Fibroblast of skin of right quadriceps (primary cell): ENCODE measurements at regions not wholly inside any gene's neighbourhood (a gene's known extent, or its start where the extent isn't known, plus 50 kb on each side); places are given as distances from the start of the nearest gene placed in this dataset.

Experiments used
- DNase-seq: peaks from one replicate; pipeline ENCODE4 v3.0.0-alpha.2; 2013

DNA sequence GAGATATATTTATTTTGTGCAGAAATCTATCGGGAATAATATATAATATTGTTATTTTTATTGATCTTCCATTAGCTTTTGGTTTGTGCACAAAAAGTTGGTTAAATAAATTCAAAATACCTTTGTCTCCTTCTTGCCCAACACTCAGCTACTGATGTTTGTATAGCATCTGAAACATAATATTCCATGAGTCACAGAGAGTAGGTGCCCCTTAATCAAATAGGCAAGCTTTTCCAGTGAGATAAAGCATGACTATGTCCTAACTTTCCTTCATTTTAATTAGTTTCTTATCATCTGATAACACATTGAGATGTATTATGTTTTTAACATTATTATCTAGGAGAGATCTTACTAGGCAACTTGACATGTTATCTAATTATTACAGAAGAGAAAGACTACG lies 432.2 kb downstream of the KIF20B start:
- DNase-seq: no peak

DNA sequence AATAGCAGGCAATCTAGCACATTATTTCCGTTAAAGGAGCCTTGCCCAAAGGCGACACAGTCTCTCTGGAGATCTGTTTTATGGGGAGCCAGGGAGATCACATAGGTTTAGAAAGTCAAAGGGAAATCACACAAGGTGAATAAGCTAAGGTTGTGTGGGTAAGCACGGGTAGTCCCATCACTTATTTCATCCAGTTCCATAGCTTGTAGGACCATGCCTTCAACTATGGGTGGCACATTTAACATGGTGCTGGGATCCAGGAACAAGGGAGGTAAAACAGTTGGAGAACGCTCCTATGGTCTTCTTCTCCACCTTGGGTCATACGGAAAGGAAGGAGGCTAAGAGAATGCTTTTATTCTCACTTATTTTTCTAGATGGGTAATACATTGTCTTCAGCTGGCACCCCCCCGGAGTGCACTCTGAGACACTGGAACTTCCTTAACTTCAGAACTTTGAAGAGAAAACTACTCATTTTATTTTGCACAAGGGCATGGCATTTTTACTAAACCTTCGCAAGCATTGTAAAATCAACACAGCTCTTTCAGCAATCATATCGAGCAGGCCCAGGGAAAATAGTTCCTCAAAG lies 435.4 kb downstream of the KIF20B start:
- DNase-seq: peak; percentile 20

DNA sequence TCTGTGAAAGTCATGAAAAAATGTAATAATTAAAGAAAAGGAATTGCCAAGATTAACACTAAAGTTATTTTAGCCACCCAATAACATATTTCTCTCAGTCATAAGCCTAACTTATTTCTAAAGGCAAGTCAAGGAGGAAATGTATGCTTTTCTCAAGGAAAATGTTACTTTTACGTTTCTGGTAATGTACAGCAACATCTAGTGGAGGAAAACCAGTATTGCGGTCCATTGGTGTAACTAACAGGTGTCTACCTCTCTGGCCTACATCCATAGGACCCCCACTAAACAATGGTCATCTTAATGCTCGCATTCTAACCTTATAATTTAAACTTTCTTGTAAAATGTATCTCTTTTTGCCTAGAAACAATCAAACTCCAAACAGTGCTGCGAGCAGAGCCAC lies 437.5 kb downstream of the KIF20B start:
- DNase-seq: no peak

DNA sequence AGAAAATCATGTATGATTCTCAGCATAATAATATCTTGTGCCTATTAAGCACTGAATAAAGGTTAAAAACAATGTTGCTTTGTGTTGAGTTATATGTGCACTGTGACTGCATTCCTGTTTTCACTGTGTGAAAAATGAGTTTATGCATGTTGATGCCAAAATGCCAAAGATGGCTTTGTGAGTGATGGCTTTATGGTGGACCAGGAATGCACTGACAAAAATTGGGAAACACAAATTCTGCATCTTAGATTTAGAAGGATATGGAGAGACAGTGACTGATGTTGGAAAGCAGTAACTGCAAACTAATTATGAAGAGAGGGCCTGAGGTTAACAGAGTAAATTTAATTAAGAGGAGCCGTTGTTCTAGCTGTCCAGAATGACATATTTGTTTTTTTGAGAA lies 440.4 kb downstream of the KIF20B start:
- DNase-seq: peak; percentile 34

DNA sequence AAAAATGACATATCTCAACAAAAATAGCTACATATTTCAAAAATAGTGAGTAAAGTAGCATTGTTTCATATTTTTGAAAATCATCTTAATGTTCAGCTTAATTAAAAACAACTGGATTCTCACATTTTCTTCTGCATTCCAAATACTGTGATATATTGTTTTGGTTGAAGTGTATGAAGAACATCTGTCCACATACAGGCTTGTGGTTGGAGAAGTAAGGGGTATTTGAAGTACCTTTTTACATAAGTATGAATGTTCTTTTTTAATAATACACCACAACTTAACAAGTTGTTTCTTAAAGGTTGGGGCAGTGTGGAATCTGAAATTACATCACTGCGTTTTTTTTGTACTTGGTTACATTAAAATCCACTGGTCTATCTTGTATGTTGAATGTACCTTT lies 442.5 kb downstream of the KIF20B start:
- peak; percentile 15 for DNase-seq

DNA sequence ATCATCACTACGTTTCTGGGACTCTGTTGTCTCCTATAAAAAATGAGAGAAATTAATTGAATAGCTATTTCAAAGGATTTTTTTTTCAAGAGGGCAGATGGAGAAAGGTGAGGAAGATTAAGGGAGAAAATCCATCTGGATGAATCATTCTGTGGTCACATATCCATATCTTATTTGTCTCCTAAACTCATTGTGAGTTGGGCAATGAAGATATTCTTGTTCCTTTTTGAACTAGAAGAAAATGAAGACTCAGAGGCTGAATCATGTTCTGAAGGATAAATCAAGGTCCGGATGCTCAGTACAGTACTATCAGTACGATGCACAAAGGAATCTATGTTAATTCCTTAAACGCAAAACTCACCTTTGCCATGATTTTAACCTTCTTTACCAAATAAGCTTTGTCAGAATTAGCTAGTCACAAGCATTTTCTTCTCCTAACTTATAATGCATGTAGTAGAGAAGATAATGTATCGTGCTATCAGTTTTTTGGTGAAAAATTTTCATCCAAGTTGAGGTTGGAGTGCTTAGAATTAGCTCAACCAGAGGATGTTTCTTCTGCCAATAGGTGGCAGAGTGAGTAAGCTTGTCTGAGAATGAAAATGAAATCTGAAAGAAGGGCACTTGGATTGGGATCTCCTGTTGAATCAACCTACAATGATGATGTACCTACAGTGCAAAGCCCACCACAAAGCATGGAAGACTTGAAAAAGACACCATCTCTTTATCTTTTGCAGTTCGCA lies 446.9 kb downstream of the KIF20B start:
- peak; percentile 67 for DNase-seq

DNA sequence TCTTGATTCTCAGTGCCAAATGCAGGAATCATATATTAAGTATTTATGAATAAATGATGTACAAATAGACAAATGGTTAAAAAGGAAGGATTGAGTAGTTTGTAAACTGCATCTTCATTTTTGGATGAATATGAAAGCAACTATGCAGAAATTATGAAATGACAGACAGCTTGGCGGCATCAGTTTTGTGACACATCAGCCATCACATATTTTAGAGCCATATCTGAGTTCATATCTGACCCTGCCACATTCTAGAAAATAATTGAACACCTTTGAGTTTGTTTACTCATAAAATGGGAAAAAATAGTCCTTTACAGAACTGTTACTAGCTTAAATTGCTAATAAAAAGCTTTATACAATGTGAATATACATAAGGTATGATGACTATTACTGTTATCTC lies 448.2 kb downstream of the KIF20B start:
- no peak for DNase-seq

DNA sequence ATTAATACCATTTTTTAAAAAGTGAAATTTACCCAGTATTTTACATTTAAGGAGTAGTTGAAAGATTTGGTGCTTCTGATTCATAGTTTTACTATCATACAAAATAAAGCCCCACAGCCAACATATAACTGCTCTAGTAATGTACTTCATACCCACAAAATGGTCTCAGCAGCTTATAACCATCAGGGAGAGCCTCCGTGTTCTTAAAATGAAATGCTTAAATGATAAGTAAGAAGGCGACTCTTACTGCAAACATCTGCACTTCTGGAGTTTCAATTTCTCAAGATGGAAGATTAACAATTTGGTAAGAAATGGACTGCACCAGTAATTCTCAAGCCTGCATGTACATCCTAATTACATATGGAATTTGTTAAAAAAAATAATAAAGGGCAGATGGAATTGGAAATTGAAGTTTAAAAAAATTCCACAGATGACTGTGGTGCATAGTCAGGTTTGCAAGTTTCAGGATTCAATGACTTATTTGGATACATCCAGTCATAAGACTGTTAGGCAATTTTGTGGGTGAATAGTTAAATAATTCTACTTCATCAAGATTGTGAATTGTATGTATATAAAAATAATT lies 461.0 kb downstream of the KIF20B start:
- DNase-seq: peak; percentile 97

DNA sequence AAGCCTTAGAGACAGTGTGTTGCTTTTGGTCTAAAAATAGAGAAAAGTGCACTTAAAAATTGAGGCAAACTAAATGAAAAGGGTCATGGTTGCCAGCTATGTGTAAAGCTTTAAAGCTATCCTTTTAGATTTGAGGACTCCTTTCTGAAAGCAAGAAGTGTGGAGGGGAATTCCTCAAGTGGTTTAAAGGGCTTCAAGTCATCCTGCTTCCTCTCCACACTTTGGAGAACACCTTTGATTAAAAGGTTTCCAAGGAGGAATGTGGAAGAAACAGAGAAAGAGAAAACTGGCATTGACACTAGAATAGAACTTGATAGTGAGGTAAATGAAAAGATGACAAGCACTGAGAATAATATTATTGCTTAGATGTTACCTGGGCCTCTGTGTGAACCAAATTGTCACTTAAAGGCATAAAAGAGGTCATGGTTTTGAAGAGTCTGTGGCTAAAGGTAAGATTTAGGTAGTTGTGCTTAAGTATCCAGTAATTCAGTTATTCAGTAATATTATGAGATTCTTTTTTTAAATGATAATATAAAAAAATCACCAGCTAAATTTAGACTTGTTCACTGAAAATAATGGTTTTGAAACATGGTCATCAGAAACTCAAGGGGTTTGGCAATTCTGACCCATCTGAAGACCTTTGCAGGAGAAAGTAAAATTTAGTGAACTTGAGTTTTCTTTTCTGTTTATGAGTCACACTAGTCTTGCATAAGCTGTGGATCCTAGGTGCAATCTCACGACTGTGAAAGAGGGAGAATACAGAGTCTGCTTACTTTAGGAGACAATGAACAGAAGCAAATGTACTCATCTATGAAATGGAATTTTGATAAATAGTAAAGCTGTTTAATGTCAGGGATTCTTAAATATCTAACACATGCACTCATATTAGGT lies 466.0 kb downstream of the KIF20B start:
- DNase-seq: peak; percentile 69

DNA sequence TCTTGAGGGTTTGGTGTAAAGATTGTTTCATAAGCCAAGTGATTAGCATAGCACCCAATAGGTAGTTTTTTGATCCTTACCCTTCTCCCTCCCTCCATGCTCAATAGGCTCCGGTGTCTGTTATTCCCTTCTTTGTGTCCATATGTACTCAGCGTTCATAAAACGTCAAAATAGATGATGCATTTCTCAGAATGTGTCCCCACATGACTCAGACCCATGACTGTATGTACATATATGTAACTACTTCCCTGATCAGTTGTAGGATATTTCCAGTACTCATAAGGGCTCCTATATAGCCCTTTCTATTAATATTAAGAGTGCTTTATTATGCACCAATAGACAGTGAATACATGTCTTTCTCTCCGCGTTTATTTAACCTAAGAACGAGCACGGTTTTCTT lies 466.9 kb downstream of the KIF20B start:
- no peak for DNase-seq

DNA sequence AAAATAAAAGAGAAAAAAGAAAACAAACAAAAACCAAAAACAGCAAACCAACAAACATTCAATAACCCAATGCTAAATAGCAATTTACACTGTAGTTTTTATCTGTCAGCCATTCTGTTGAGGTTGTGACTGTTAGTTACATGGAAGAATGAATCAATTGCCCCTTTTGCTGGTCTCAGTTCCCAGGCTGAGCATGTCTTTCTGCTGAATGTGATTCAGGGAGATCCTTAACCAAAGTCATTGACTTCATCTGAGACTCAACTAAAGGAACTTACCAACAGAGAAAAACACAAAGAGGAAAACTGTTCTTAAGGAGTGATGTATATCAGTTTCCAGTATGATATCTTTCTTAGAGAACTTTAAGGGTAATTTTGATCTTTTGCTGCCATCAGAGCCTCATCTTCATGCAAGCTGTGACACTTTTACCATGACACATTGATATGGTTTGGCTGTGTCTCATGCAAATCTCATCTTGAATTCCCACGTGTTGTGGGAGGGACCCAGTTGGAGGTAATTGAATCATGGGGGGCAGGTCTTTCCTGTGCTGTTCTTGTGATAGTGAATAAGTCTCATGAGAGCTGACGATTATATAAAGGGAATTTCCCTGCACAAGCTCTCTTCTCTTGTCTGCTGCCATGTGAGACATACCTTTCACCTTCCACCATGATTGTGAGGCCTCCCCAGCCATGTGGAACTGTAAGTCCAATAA lies 469.8 kb downstream of the KIF20B start:
- DNase-seq: no peak

DNA sequence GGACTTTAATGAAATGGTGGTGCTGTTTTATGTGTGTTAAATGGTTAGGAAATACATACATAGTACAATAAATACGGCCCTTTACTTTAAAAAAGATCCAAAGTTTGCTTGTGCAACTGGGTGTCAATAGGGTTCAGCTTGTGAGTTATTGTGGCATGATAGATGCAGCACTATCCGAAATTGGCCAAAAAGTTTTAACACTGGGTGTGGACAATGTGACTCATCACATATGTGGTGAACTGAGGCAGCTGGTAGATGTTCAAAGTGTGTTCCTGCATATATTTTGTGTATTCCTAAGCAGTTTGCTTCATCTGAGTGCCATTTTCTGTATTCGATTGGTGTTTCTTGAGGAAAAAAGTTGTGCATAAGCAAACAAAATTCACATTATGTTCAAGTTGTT lies 473.1 kb downstream of the KIF20B start:
- DNase-seq: no peak

DNA sequence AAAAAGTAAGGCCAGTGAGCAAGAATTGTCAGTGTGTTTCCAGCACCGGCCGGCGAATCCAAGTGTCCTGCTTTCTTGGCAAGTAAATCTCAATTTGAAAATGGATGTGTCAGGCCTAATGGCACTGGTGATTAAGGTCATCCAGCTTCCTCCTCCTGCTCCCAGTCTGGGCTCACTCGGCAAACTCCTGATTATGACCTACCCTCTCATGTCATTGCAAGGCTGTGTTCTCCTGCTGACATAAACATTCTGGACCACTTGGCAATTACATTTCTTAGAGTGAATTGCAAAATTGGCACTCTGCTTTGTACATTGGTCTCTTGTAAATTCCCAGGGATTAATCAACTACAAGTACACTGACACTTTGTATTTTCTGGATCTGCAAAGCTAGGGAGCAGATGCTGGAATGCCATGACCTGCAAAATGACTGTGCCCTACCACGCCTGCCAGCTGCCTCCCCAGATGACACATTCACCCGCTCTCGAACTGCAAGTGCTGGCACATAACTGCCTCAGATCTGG lies 473.8 kb downstream of the KIF20B start:
- no peak for DNase-seq

DNA sequence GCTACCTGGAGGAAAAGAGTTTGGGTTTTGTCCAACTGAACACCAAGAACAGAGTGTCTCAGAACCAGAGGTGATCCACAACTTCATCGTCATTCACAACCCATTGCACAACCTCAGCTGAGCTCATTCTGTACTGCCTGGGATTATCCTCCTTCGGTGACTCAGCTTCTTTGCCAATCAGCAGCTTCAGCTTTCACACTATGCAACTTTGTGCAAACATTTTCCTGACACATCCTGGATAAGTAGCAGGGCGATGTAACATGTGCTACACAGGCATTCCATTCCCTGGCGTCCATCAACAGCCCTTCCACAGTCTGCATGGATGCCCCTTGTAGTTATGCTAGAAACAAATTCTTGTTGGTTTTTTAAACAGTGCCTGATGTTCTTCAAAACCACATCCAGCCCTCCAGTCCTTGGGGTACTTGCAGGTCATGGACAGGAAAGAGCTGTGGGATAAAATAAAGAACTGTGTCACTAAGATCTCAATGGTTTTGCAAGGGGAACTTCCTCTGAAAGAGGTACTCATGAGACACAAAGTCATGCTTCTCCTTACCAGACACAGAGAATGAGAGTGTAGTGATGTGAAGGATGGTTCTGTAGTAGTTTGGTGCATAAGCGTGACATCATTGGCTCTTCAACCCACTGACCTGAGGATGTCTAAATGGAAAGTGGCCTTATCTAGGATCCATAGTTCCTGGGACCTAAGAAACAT lies 478.5 kb downstream of the KIF20B start:
- DNase-seq: peak; percentile 99

DNA sequence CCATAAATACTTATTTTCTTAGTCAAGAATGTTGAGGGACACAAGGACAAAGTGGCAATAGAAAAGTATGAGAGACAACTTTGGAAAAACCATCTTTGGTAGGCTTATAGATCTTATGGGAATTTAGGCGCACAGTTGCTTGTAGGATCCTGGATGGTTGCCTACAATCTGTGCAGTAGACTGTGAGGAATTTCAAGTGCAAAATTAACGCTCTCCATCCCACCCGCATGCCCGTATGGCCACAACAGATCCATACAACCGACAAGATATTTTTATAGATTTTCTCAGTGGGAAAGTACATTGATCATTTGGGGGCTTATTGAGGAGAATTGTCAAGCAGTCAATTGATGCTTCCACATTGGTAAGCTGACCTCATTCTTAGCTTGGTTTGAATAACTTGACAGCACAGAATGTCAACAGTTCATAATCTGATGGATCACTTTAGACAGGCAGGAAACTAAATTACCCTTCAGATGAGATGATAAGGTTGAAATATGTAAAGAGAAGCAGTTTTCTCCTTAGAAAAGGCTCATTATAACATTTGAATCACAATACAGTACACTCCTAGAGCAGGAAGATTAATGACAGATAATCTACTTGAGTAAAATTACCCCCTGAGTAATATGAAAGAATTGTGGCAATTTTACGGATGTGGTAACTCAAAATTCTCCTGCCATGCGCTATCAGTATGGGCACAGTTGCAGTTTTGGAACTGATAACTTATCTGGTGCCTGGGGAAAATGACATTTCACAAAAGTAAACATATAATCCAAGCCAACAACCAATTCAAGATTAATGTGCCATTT lies 479.7 kb downstream of the KIF20B start:
- DNase-seq: peak; percentile 51

DNA sequence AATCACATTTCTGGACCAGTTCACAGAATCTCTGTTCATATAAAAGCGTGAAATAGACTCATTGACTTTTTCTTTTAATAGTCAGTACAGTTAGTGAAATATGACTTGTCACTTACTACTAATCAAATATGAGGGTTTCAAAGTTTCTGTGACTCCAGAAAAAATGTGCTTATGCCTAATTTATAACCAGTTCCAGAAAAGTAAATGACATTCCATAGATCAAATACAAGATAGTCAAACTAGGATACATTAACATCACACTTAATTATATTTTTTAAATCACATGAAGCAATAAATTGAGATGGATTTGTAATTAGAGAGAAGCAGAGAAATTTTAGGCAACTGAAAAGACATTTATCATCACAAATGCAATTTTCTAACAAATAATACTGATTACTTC lies 491.4 kb downstream of the KIF20B start:
- no peak for DNase-seq

DNA sequence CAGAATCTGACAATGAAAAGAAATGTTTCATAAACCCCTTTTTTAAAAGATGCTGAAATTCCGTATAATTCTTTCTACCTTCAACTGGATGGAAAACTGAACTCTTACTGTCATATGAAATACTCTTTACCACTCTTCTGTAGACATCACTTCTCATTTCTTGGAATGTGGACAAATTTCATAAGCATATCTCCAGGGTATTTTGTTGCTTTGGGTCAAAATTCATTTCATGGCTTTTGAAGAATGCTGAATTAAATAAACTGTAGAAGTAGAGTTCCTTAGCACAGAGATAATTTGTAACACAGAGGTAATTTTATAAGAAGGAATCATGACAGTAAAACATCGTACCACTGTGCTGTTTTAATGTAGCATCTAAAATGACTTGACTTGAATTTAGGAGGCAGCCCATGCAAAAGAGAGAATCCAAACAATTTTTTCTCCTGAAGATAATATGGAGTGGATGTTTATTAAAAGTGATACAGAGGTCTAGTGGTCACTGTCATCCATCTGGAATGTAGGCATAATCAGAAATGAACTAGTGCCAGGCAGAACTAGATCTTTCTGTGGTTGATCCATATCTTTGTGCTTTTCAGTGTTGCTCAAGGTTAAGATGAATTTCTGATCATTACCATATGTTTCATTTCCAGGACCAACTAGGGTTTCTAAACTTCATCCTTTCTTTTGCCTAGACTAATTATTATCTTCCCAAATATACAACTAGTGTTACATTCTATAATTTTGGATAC lies 492.0 kb downstream of the KIF20B start:
- peak; percentile 94 for DNase-seq

DNA sequence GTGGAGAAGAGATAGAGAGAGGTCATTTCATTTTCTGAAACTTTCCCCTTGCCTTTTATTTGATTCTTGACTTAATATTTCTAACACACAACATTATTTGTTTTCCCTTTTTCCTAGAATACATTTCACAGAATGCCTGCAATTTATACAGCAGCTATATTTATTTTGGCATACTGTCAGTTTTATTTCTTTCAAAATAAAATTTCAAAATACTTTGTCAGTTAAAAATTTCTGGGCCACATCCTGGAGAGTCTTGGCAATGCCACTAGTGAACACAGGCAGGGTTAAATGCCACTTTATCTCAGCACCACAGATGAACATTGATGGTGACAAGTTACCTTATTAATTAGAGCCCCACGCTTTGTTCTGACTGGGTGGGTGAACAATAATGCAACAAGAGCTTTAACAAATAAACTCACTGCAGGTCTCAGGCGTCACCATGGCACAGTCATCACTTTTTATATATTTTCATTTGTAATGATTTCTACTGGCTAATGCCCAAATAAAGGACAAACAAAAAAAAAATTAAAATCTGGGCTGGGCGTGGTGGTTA lies 494.0 kb downstream of the KIF20B start:
- no peak for DNase-seq

DNA sequence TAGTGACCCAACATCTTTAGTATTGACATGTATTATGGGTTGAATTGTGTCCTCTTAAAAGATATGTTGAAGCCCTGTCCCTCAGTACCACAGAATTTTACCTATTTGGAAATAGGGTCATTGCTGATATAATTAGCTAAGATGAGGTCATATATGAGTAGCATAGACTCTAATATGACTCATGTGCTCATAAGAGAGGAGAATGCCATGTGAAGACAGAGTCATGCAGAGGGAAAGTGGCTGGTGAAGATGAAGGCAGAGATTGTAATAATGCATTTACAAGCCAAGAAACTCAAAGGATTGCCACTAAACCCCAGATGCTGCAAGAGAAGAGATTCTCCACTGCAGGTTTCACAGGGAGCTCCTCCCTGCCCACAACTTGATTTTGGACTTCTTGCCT lies 496.4 kb downstream of the KIF20B start:
- DNase-seq: peak; percentile 76

DNA sequence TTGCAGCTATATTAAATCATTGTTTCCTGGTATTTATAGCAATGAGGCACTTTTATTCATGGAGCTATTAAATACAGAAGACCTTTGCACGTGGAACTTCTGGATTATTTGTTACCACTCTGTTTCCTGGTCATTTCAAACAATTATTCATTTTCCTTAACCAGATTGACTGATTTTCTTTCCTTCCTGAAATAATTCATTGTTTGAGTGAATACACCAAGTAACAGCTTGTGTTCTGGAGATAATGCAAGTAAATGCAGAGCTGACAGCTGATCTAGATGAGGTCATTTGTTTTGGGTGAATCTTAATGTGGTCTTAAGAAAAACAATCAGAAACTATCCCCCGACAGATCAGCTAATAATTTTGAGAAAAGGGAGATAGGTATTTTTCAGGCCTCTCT lies 497.7 kb downstream of the KIF20B start:
- no peak for DNase-seq
